IPS-15b (cell line): ENCODE measurements at regions not wholly inside any gene's neighbourhood (a gene's known extent, or its start where the extent isn't known, plus 50 kb on each side); places are given as distances from the start of the nearest gene placed in this dataset.

Experiments used
- H3K27me3 ChIP-seq: one replicate; pipeline ENCODE4 v1.6.1; 2013; ENCODE audit warnings: low read length; ENCODE audit not compliant: control insufficient read depth, insufficient read depth
- H3K36me3 ChIP-seq: one replicate; pipeline ENCODE4 v1.6.1; 2013; ENCODE audit warnings: low read length; ENCODE audit not compliant: control insufficient read depth, insufficient read depth
- H3K4me1 ChIP-seq: one replicate; pipeline ENCODE4 v1.6.1; 2013; ENCODE audit warnings: mild to moderate bottlenecking, low read length; ENCODE audit not compliant: control insufficient read depth, insufficient read depth
- H3K4me3 ChIP-seq: one replicate; pipeline ENCODE4 v1.5.1; 2013; ENCODE audit warnings: low read depth, low read length
- H3K9ac ChIP-seq: one replicate; pipeline ENCODE4 v1.6.1; 2013; ENCODE audit warnings: low read depth, mild to moderate bottlenecking, low read length
- H3K9me3 ChIP-seq: one replicate; pipeline ENCODE4 v1.6.1; 2013; ENCODE audit warnings: mild to moderate bottlenecking, low read length; ENCODE audit not compliant: control insufficient read depth, insufficient read depth

- no peaks in the 10 kb centered on the region for H3K4me1 ChIP-seq
- H3K9ac ChIP-seq = no peak overlapping the region
- H3K9me3 ChIP-seq = no peaks in the 10 kb centered on the region
- no peaks in the 10 kb centered on the region for H3K27me3 ChIP-seq
- H3K36me3 ChIP-seq = peaks cover 3% of the 10 kb centered on the region
- H3K4me3 ChIP-seq = no peak overlapping the region
These were observed 373.1 kb downstream of the CMPK2 start for GRCh38 chr2:6492573-6492972.

- Histone ChIP-seq H3K9ac (no peak overlapping the region), H3K27me3 (no peaks in the 10 kb centered on the region), H3K36me3 (peaks cover 3% of the 10 kb centered on the region), H3K4me3 (no peak overlapping the region), H3K9me3 (no peaks in the 10 kb centered on the region), H3K4me1 (no peaks in the 10 kb centered on the region)
These were observed 372.4 kb downstream of the CMPK2 start for GRCh38 chr2:6493266-6493665.

- H3K27me3 ChIP-seq = no peaks in the 10 kb centered on the region
- H3K36me3 ChIP-seq = peaks cover 3% of the 10 kb centered on the region
- no peak overlapping the region for H3K4me3 ChIP-seq
- H3K4me1 ChIP-seq = no peaks in the 10 kb centered on the region
- no peaks in the 10 kb centered on the region for H3K9me3 ChIP-seq
- no peak overlapping the region for H3K9ac ChIP-seq
These were observed 372.0 kb downstream of the CMPK2 start for GRCh38 chr2:6493669-6494068.

- Histone ChIP-seq H3K9me3 (no peaks in the 10 kb centered on the region), H3K36me3 (peaks cover 3% of the 10 kb centered on the region), H3K27me3 (no peaks in the 10 kb centered on the region), H3K4me1 (no peaks in the 10 kb centered on the region), H3K9ac (no peak overlapping the region), H3K4me3 (no peak overlapping the region)
These were observed 370.2 kb downstream of the CMPK2 start for GRCh38 chr2:6495466-6495865.

- Histone ChIP-seq H3K9ac (no peak overlapping the region), H3K36me3 (peaks cover 3% of the 10 kb centered on the region), H3K27me3 (no peaks in the 10 kb centered on the region), H3K4me1 (no peaks in the 10 kb centered on the region), H3K9me3 (no peaks in the 10 kb centered on the region), H3K4me3 (no peak overlapping the region)
These were observed 369.3 kb downstream of the CMPK2 start for GRCh38 chr2:6496376-6496775.

GRCh38 chr2:6497048-6497447 lies 368.7 kb downstream of the CMPK2 start:
- Histone ChIP-seq H3K9ac (no peak overlapping the region), H3K36me3 (peaks cover 3% of the 10 kb centered on the region), H3K4me3 (no peak overlapping the region)

GRCh38 chr2:6498841-6499240 lies 366.9 kb downstream of the CMPK2 start:
- H3K4me3 ChIP-seq = no peak overlapping the region

More at GRCh38 chr2:6497048-6497447, 368.7 kb downstream of the CMPK2 start:
- Histone ChIP-seq H3K27me3 (no peaks in the 10 kb centered on the region), H3K4me1 (no peaks in the 10 kb centered on the region), H3K9me3 (no peaks in the 10 kb centered on the region)

GRCh38 chr2:6499691-6500090 lies 366.0 kb downstream of the CMPK2 start:
- H3K4me3 ChIP-seq = no peak overlapping the region
- no peaks in the 10 kb centered on the region for H3K4me1 ChIP-seq
- no peak overlapping the region for H3K9ac ChIP-seq
- no peaks in the 10 kb centered on the region for H3K27me3 ChIP-seq
- H3K36me3 ChIP-seq = peaks cover 3% of the 10 kb centered on the region
- no peaks in the 10 kb centered on the region for H3K9me3 ChIP-seq

More at GRCh38 chr2:6498841-6499240, 366.9 kb downstream of the CMPK2 start:
- Histone ChIP-seq H3K4me1 (no peaks in the 10 kb centered on the region), H3K27me3 (no peaks in the 10 kb centered on the region), H3K36me3 (peaks cover 3% of the 10 kb centered on the region), H3K9ac (no peak overlapping the region), H3K9me3 (no peaks in the 10 kb centered on the region)

GRCh38 chr2:6506361-6506794 lies 359.3 kb downstream of the CMPK2 start:
- no peaks in the 10 kb centered on the region for H3K36me3 ChIP-seq
- H3K4me3 ChIP-seq = no peak overlapping the region
- no peaks in the 10 kb centered on the region for H3K9me3 ChIP-seq
- H3K4me1 ChIP-seq = no peaks in the 10 kb centered on the region
- H3K27me3 ChIP-seq = no peaks in the 10 kb centered on the region
- no peak overlapping the region for H3K9ac ChIP-seq

- Histone ChIP-seq H3K4me3 (no peak overlapping the region), H3K4me1 (no peaks in the 10 kb centered on the region), H3K9ac (no peak overlapping the region), H3K9me3 (no peaks in the 10 kb centered on the region), H3K27me3 (no peaks in the 10 kb centered on the region), H3K36me3 (no peaks in the 10 kb centered on the region)
These were observed 358.8 kb downstream of the CMPK2 start for GRCh38 chr2:6506859-6507258.

- H3K9ac ChIP-seq = no peak overlapping the region
- no peaks in the 10 kb centered on the region for H3K4me1 ChIP-seq
- H3K36me3 ChIP-seq = no peaks in the 10 kb centered on the region
- no peaks in the 10 kb centered on the region for H3K9me3 ChIP-seq
- H3K27me3 ChIP-seq = no peaks in the 10 kb centered on the region
- no peak overlapping the region for H3K4me3 ChIP-seq
These were observed 355.2 kb downstream of the CMPK2 start for GRCh38 chr2:6510532-6510931.

GRCh38 chr2:6512589-6512988 lies 353.1 kb downstream of the CMPK2 start:
- no peaks in the 10 kb centered on the region for H3K9me3 ChIP-seq
- no peaks in the 10 kb centered on the region for H3K4me1 ChIP-seq
- no peak overlapping the region for H3K9ac ChIP-seq
- no peak overlapping the region for H3K4me3 ChIP-seq
- H3K27me3 ChIP-seq = no peaks in the 10 kb centered on the region
- H3K36me3 ChIP-seq = no peaks in the 10 kb centered on the region

GRCh38 chr2:6516674-6517073 lies 349.0 kb downstream of the CMPK2 start:
- H3K4me1 ChIP-seq = no peaks in the 10 kb centered on the region
- no peaks in the 10 kb centered on the region for H3K9me3 ChIP-seq
- H3K36me3 ChIP-seq = no peaks in the 10 kb centered on the region
- no peak overlapping the region for H3K9ac ChIP-seq
- H3K4me3 ChIP-seq = no peak overlapping the region
- no peaks in the 10 kb centered on the region for H3K27me3 ChIP-seq
